ENCODE measurements at regions not wholly inside any gene's neighbourhood (a gene's known extent, or its start where the extent isn't known, plus 50 kb on each side); places are given as distances from the start of the nearest gene placed in this dataset.

DNA sequence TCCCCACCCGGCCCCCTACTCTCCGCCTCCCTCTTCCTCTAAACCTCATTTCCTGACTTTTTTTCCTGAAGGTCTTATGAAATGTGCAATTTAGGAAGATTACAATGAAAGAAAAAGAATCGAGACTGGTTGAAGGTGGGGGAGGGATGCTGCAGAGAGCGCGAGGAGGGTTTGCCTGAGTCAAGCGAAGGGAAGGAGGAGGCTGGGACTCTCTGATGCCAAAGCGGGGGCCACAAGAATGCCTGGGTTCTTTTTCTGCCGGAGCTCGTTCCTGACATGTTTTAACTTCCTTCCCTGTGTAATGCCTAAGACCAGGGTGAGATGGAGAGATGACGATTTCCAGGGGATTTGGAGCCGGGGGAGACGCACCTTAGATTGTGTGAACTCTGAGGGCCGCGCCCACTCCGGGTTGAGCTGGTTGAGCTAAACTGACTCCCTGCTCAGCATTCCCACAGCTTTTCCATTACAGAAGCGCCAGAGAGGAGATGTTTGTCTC lies 270.5 kb upstream of the SORL1-AS1 start:
- TF ChIP-seq, protein P1, sequence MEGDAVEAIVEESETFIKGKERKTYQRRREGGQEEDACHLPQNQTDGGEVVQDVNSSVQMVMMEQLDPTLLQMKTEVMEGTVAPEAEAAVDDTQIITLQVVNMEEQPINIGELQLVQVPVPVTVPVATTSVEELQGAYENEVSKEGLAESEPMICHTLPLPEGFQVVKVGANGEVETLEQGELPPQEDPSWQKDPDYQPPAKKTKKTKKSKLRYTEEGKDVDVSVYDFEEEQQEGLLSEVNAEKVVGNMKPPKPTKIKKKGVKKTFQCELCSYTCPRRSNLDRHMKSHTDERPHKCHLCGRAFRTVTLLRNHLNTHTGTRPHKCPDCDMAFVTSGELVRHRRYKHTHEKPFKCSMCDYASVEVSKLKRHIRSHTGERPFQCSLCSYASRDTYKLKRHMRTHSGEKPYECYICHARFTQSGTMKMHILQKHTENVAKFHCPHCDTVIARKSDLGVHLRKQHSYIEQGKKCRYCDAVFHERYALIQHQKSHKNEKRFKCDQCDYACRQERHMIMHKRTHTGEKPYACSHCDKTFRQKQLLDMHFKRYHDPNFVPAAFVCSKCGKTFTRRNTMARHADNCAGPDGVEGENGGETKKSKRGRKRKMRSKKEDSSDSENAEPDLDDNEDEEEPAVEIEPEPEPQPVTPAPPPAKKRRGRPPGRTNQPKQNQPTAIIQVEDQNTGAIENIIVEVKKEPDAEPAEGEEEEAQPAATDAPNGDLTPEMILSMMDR (IDR thresholded peaks at IDR 0.05) = no peak
- TF ChIP-seq POLR2AphosphoS5 (IDR thresholded peaks at IDR 0.05) (no peak), POLR2A (IDR thresholded peaks at IDR 0.05) (no peak)
